GM21619 (cell line): ENCODE measurements at regions not wholly inside any gene's neighbourhood (a gene's known extent, or its start where the extent isn't known, plus 50 kb on each side); places are given as distances from the start of the nearest gene placed in this dataset.
"Not testable (repeated sequence)": the region's sequence is repeated elsewhere in the genome, so short reads cannot be mapped to it uniquely, and the experiment has no call there.

Experiments
- ATAC-seq: cut with Tn5 transposase; IDR thresholded peaks from one replicate; pipeline ENCODE4 v1.9.1; 2021; ENCODE audit not compliant: unreplicated experiment

DNA sequence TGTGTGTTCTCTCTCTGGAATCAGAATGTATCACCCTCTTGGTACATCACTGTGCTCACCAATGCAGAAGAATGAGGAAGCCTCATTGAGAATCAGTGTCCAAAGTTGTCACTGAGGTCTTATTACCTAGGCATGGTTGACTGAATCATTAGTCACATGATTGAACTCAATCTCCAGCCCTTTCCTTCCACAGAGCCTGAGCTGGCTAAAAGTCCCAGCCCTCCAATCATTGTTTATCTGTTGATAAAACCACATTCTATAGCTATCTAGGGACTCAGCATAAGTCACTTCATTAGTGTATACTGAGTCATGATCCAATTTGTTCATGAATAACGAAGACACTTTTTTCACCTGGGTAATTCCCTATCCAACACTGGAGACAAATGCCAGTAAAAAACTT is 396.8 kb downstream of the TRAM1L1 start:
- ATAC-seq: no peak

DNA sequence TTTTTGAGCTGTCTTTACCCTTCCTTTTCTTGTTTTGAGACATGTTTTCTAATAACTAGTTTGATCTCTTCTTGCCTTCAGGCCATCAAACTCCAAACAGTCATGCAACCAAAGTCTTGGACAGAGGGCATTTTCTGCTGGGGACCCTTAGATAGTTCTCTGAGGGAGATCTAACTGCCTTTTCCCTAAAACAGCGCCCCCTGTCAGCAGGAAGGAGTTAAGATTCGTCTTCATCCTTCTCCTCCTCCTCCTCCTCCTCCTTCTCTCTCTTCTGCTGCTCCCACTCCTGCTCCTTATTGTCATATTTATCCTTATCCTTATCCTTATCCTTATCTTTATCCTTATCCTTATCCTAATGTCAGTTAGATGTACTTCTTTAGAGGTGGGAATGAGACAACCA is 417.2 kb downstream of the TRAM1L1 start:
- ATAC-seq: no peak

DNA sequence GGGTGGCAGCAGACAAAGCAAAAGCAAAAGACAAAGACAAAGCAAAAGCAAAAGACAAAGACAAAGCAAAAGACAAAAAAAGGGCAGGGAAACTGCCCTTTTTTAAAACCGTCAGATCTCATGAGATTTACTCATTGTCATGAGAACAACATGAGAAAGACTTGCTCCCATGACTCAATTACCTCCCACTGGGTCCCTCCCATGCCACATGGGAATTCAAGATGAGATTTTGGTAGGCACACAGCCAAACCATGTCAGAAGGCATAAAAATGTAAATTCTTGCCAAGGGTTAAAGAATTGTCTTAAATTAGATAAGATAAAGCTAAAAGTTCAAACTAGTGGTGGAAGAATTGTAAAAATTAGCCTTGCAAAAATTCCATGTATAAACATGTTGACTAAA is 419.7 kb downstream of the TRAM1L1 start:
- ATAC-seq: no peak

DNA sequence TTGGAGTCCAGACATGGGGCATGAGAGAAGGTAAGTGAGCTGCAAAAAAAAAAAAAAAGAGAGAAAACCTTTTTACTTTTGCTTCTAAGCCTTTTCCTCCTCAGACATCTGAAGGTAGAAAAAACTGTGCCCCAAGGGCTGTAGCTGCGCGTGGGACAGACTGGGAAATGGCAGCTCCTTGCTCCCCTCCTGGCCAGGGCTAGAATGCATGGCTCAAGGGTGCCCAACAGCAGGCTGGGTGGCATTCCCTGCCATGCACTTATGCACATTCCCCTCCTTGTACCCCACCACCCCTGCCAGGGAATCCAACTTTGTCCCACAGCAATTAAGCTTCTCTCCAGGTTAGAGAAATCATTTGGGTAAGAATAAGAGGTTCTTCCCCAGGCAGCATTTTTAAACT is 421.2 kb downstream of the TRAM1L1 start:
- no peak for ATAC-seq

DNA sequence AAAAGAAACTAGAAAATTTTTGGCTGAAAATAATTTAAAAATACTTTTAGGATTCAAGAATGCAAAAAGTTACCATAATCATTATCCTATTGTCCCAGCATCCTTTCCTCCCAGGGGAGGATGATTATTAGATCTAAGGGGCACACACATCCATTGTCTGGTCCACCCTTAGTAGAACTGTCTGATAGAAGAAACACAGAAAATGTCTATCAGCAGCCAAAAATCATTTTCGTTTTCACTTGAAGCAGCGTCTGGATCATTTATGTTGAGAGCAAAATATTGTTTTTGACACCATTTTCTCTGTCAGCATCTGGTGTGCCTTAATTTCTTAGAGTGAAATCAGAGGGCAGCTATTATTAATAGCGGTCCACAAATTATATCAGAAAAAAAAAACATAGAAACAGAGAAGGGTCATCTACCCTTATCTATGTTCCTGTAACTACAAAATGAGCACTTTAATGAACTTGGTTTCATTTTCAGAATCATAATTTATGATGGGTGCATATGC is 446.3 kb downstream of the TRAM1L1 start:
- ATAC-seq: no peak

DNA sequence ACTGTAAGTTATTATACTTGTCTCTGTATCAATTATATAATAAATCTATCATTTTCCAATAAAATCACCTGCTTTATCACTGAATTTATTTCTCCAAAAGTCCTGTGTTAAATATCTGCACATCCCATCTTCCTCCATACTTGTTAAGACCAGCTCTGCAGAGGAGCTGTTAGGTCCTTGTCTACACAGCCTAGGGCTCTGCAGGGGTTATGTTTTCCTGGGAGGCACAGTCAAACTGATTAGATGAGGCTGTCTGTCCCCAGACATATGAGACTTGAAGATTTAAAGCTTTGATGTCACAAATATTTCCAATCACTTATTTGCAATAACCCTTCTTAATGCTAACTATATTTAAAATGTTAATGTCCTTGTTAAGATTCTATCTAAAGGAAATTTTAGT is 446.8 kb downstream of the TRAM1L1 start:
- no peak for ATAC-seq

DNA sequence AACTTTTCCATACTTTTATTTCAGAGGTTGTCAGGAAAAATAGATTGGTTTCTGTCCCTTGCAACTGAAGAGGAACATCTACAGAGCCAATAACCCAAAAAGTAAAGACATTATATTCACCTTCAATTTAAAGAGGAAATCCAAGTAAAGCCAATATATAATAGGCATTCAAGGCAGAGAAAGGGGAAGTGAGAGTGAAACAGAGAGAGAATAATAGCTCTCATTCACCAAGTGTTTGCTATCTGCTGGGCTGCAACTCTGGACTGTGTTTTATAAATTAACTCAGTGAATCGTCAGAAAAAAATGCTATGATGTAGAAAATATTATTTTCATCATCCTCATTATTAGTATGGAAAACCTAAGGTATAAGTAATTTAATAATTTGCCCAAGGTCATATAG is 448.5 kb downstream of the TRAM1L1 start:
- peak; percentile 95 for ATAC-seq

DNA sequence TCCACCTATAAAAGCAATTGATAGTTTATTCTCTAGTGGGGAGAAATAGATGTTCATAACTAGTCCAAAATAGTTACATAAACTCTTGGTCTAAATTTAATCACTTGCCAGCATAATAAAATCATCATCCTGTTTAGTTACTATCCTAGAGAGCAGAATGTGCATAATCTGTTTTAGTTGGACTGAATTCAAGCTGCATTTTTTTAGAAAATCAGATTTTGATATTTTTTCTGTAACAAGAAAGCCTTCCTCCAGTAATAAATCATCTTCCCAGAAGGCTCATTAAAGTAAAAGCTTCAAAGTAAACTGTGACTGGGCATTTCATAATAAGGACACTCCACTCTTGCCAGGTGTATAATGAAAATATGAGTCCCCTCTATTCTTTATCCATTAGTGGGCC is 453.1 kb downstream of the TRAM1L1 start:
- ATAC-seq: no peak

DNA sequence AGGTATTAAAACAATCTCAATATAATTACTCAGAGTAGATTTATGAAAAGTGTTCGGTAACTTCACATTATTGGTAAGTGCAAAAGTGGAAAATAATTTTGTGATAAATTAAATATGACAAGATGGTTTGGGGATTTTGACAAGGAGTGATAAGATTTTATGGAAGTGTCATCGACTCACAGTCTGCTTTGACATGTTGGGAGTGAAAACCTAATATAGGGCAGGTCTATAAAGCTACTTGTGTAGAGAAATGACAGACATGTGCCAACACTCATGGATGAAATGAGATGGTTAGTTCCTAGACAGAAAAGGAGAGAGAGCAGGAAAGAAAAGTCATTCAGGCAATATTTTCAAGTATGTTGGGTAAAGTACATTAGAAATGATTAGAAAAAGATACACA is 456.8 kb downstream of the TRAM1L1 start:
- no peak for ATAC-seq

DNA sequence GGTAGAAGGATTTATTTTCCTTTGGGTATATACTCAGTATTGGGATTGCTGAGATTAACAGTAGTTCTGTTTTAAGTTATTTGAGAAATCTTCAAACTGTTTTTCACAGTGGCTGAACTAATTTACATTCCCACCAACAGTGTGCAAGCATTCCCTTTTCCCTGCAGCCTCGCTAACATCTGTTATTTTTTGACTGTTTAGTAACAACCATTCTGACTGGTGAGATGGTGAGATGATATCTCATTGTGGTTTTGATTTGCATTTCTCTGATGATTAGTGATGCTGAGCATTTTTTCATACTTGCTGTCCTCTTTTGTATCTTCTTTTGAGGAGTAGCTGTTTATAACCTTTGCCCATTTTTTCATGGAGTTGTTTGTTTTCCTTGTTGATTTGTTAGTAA is 457.8 kb downstream of the TRAM1L1 start:
- ATAC-seq: no peak

DNA sequence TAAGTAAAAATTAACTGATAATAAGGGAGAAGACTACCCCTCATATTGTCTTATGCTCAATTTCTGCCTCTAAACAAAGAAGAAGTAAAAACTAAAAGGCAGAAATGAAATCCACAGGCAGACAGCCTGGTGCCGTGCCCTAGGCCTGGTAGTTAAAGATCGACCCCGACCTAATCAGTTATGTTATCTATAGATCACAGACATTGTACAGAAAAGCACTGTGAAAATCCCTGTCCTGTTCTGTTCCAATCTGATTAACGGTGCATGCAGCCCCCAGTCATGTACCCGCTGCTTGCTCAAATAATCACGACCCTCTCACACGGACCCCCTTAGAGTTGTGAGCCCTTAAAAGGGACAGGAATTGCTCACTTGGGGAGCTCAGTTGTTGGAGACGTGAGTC is 465.9 kb downstream of the TRAM1L1 start:
- ATAC-seq: not testable (repeated sequence)

DNA sequence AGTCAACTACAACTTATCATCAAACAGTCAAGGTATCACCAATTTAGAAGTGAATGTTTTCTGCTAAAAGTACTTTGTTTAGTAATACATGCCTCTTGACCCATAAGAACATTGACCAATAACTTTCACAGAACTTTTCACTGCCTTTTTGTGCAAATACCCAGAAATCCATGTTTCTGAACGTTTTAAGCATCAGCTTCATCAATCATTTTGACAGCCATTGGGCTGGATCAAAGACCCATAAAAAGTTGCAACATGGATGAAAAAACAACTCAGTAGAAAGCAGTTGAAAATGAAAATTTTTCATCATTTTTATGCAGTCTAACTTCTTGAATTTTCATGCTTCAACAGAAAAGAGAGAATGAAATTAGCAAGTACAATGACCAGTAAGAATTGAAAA is 466.7 kb downstream of the TRAM1L1 start:
- no peak for ATAC-seq

DNA sequence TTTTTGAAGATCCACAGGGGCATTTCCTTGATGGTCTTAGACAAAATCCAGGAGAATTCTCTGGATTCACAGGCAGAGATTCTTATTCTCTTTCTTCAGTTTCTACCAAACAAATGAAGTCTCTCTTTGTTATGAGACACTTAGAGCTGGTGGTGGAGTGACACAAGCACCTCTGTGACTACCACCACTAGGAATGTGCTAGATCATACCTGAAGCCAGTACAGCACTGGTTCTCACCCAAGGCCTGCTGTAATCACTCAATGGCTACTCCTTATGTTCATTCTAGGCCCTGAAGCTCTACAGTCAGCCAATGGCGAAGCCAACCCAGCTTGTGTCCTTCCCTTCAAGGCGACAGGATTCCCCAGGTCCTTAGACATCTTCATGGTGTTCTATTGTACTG is 482.3 kb downstream of the TRAM1L1 start:
- ATAC-seq: no peak

DNA sequence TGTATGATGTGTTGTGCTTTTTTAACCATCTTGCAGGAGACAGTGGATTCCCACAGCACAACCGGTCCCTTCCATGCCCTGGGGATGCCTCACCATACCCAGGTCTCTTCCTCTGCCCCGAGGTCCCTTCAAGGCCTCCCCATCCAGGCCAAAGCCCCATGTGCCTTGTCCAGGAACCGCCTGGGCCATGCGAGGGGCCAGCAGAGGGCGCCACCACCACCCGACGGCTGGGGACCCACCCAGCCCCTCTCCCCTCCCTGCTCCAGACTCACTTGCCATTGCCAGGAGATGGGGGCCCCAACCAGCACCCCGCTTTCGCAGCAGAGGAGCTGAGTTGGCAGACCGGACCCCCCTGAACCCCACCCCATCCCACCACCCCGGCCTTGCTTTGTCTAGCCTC is 485.5 kb downstream of the TRAM1L1 start:
- no peak for ATAC-seq

DNA sequence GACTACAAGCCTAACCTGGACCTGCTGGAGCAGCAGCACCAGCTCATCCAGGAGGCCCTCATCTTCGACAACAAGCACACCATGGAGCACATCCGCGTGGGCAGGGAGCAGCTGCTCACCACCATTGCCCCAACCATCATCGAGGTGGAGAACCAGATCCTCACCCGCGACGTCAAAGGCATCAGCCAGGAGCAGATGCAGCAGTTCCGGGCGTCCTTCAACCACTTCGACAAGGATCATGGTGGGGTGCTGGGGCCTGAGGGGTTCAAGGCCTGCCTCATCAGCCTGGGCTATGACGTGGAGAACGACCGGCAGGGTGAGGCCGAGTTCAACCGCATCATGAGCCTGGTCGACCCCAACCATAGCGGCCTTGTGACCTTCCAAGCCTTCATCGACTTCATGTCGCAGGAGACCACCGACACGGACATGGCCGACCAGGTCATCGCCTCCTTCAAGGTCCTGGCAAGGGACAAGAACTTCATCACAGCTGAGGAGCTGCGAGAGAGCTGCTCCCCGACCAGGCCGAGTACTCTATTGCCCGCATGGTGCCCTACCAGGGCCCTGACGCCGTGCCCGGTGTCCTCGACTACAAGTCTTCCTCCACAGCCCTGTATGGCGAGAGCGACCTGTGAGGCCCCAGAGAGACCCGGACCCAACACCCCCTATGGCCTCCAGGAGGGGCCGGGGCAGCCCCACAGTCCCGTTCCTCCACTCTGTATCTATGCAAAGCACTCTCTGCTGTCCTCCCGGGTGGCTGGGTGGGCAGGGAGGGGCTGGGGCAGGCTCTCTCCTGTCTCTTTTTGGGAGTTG is 486.2 kb downstream of the TRAM1L1 start:
- ATAC-seq: no peak

DNA sequence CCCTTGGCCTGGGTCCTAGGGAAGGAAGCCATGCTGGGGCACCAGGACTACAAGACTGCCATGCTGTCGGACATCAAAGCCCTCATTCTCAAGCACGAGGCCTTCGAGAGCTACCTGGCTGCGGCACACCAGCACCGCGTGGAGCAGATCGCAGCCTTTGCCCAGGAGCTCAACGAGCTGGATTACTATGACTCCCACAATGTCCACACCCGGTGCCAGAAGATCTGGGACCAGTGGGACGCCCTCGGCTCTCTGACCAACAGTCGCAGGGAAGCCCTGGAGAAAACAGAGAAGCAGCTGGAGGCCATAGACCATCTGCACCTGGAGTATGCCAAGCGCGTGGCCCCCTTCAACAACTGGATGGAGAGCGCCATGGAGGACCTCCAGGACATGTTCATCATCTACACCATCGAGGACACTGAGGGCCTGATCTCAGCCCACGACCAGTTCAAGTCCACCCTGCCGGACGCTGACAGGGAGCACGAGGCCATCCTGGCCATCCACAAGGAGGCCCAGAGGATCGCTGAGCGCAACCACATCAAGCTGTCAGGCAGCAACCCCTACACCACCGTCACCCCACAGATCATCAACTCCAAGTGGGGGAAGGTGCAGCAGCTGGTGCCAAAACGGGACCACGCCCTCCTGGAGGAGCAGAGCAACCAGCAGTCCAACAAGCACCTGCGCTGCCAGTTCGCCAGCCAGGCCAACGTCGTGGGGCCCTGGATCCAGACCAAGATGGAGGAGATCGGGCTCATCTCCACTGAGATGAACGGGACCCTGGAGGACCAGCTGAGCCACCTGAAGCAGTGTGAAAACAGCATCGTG is 487.0 kb downstream of the TRAM1L1 start:
- no peak for ATAC-seq

DNA sequence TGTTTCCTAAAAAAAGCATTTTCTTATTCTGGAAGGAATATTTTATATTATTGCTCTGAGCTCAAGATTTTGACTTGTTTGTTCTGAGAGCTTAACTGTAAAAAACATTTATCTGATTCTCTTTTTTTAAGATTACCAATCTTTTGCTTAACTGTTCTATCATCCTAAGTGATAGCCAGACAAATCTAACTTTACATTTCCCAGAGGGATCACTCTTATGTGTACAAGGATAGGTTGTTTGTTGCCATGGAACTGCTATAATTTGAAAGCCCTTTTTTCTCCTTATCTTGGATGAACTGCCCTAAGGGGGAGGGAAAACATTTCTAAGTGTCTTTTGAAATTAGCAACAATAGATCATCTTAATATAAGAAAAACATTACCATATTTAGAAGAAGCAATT is 494.7 kb downstream of the TRAM1L1 start:
- ATAC-seq: no peak

DNA sequence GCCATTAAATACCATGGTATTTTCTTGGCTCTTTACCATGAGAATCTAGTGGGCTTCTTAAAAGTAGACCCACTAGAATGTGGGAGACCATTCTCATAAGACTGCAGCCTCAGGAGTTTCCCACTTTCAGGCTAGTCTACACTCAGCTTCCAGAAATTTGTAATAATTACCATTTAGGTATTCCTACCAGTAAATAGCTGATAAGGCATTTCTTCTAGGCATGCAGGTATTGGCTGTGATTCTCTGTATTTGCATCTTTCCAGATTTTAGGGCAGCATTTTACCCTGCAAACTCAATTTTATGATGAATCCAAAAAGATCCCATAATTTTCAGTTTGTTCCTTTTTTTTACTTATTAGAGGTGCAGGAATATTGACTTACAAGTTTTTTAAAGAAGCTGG is 496.6 kb downstream of the TRAM1L1 start:
- no peak for ATAC-seq

DNA sequence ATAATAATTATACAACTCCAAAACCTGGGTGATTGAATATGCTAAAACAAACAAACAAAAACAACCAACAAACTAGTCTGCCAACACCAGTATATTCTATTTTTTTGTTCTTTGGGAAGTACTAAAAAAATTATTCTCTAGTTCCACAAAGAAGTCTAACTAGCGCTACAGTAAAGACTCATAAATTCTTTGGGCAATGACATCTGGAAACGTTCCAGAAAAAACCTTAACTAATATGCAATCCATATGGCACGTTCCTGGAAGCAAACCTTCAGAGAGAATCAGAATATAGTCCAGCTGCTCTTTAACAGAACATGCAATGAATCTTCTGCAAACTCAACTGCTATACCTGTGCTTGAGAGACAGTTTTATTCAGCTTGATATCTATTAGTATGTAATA is 500.1 kb downstream of the TRAM1L1 start:
- no peak for ATAC-seq

DNA sequence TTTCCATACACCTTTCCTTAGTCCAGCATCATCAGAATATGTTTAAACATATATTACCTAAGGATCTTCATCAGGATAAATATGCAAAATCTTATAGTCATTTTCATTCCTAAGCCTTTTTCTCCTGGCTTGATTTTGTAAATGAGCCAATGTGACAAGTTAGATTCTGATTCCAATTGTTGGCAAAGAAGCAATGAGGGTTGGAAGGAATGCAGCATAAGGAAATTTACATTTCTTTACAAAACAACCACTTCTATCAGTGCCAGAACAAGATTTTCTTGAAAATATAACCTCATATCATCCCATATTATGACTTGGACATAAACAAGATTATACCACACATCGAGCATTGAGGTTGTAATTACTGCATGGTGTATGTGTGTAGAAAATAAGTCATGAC is 508.1 kb downstream of the TRAM1L1 start:
- ATAC-seq: no peak

DNA sequence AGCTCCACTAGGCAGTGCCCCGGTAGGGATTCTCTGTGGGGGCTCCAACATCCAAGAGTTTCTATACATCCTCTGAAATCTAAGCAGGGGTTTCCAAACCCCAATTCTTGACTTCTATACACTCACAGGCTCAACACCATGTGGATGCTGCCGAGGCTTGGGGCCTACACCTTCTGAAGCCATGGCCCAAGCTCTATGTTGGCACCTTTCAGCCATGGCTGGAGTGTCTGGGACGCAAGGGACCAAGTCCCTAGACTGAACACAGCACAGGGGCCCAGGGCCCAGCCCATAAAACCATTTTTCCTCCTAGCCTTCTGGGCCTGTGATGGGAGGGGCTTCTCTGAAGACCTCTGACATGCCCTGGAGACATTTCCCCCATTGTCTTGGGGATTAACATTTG is 511.8 kb downstream of the TRAM1L1 start:
- ATAC-seq: no peak

DNA sequence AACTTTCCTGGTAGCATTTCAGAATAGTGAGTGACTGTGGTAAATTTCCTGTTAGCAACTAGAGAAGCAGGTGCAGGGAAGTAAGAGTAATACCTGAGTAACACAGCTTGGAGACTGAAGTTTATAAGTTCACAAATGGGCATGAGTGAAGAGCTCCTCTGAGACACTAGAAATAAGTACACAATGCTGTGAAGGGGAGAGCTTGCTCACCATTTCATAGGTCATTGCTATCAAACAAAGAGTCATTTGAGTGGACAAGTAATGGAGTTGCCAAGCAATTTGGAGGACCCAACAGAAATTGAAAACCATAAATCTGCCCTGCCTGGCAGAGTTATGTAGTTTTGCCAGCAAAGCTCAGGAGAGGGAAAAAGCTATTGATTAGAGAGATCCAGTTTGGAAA is 523.6 kb downstream of the TRAM1L1 start:
- ATAC-seq: no peak
